ENCODE measurements at regions not wholly inside any gene's neighbourhood (a gene's known extent, or its start where the extent isn't known, plus 50 kb on each side); places are given as distances from the start of the nearest gene placed in this dataset.

GRCh38 chr6:10203651-10204050 is 211.2 kb downstream of the TFAP2A start:
- no peak for TF ChIP-seq CTCF (IDR thresholded peaks at IDR 0.05)
- TF ChIP-seq REST (IDR thresholded peaks at IDR 0.05; ENCODE audit: insufficient read depth in 1 of 2, low read depth in 2 of 2, low read length in 1 of 2) = no peak
- no peak for TF ChIP-seq POLR2AphosphoS5 (IDR thresholded peaks at IDR 0.05; ENCODE audit: low read depth, low read length)
- TF ChIP-seq SIN3A (IDR thresholded peaks at IDR 0.05; ENCODE audit: borderline replicate concordance, insufficient read depth, low read depth, low read length) = no peak

Data from Panc1 (cell line).